HG03039 (cell line): ENCODE measurements at regions not wholly inside any gene's neighbourhood (a gene's known extent, or its start where the extent isn't known, plus 50 kb on each side); places are given as distances from the start of the nearest gene placed in this dataset.

Experiments
- ATAC-seq: cut with Tn5 transposase; IDR thresholded peaks from one replicate; pipeline ENCODE4 v1.9.1; 2021; ENCODE audit warnings: mild to moderate bottlenecking, moderate library complexity; ENCODE audit not compliant: unreplicated experiment

- ATAC-seq: no peak
Measured at GRCh38 chr2:183606718-183607085, 482.5 kb downstream of the NUP35 start.

- no peak for ATAC-seq
Measured at GRCh38 chr2:183607995-183608394, 483.8 kb downstream of the NUP35 start.

GRCh38 chr2:183608747-183609146 lies 484.5 kb downstream of the NUP35 start:
- ATAC-seq: no peak

GRCh38 chr2:183610724-183611123 lies 486.5 kb downstream of the NUP35 start:
- ATAC-seq: no peak

- no peak for ATAC-seq
Measured at GRCh38 chr2:183614799-183615435, 490.7 kb downstream of the NUP35 start.

GRCh38 chr2:183623227-183623626 lies 499.0 kb downstream of the NUP35 start:
- ATAC-seq: no peak

GRCh38 chr2:183630964-183631363 lies 506.7 kb downstream of the NUP35 start:
- no peak for ATAC-seq

GRCh38 chr2:183656121-183656520 lies 531.9 kb downstream of the NUP35 start:
- no peak for ATAC-seq

- no peak for ATAC-seq
Measured at GRCh38 chr2:183665425-183665824, 541.2 kb downstream of the NUP35 start.

- ATAC-seq: no peak
Measured at GRCh38 chr2:183666031-183666430, 541.8 kb downstream of the NUP35 start.

GRCh38 chr2:183671233-183671632 lies 547.0 kb downstream of the NUP35 start:
- no peak for ATAC-seq

GRCh38 chr2:183678908-183679307 lies 554.7 kb downstream of the NUP35 start:
- ATAC-seq: no peak

GRCh38 chr2:183680573-183680972 lies 556.3 kb downstream of the NUP35 start:
- ATAC-seq: no peak

GRCh38 chr2:183684686-183685085 lies 560.4 kb downstream of the NUP35 start:
- ATAC-seq: no peak

GRCh38 chr2:183696028-183696427 lies 571.8 kb downstream of the NUP35 start:
- no peak for ATAC-seq

- no peak for ATAC-seq
Measured at GRCh38 chr2:183709829-183710228, 585.6 kb downstream of the NUP35 start.

- no peak for ATAC-seq
Measured at GRCh38 chr2:183718246-183718645, 594.0 kb downstream of the NUP35 start.

- ATAC-seq: no peak
Measured at GRCh38 chr2:183723278-183723677, 599.0 kb downstream of the NUP35 start.

- ATAC-seq: no peak
Measured at GRCh38 chr2:183729380-183729779, 605.1 kb downstream of the NUP35 start.

- ATAC-seq: no peak
Measured at GRCh38 chr2:183740241-183740640, 616.0 kb downstream of the NUP35 start.

GRCh38 chr2:183752571-183752970 lies 628.3 kb downstream of the NUP35 start:
- ATAC-seq: no peak

GRCh38 chr2:183759033-183759432 lies 634.8 kb downstream of the NUP35 start:
- no peak for ATAC-seq

GRCh38 chr2:183773775-183774174 lies 649.5 kb downstream of the NUP35 start:
- ATAC-seq: no peak
